HEK293 (cell line): ENCODE measurements at regions not wholly inside any gene's neighbourhood (a gene's known extent, or its start where the extent isn't known, plus 50 kb on each side); places are given as distances from the start of the nearest gene placed in this dataset.
"Not testable (repeated sequence)": the region's sequence is repeated elsewhere in the genome, so short reads cannot be mapped to it uniquely, and the experiment has no call there.

ENCODE experiments used
- CTCF ChIA-PET: fragments of 350-600 bp; formaldehyde crosslinking; extraction: SDS; loops from one replicate; lab custom pipeline; 2021; ENCODE audit warnings: antibody characterized with exemption; lab: Yijun Ruan, JAX
- POLR2A ChIA-PET: fragments of 300-600 bp; formaldehyde crosslinking; extraction: SDS; loops from one replicate; lab custom pipeline; 2020; ENCODE audit warnings: antibody characterized with exemption, inconsistent platforms; lab: Yijun Ruan, JAX
- H3K27ac ChIP-seq: fragments of 200-500 bp; sonication (Bioruptor generic); 2 replicates; pipeline ENCODE4 v1.5.1; 2014; ENCODE audit warnings: low read depth, low read length, control low read depth, inconsistent platforms; ENCODE audit errors: extremely low read depth
- H3K36me3 ChIP-seq, 2 experiments: fragments of 200-500 bp in 1 of 2; sonication (Bioruptor generic) in 1 of 2; 1 replicate in 1 of 2; 2 replicates in 1 of 2; pipeline ENCODE4 v1.5.1; 2014 to 2017; ENCODE audit warnings: inconsistent platforms in 2 of 2, low read length in 2 of 2; ENCODE audit not compliant: control insufficient read depth in 2 of 2, insufficient read depth in 1 of 2
- H3K4me1 ChIP-seq: fragments of 200-500 bp; sonication (Bioruptor generic); 2 replicates; pipeline ENCODE4 v1.5.1; 2014; ENCODE audit warnings: mild to moderate bottlenecking, low read length, inconsistent platforms; ENCODE audit not compliant: control insufficient read depth, insufficient read depth
- H3K4me3 ChIP-seq: 2 replicates; pipeline ENCODE4 v1.5.1; 2011; ENCODE audit warnings: low read depth, mild to moderate bottlenecking, control low read depth, low read length, moderate library complexity
- H3K9me3 ChIP-seq: fragments of 200-500 bp; sonication (Bioruptor generic); 2 replicates; pipeline ENCODE4 v1.5.1; 2014; ENCODE audit warnings: low read depth, low read length, inconsistent platforms; ENCODE audit not compliant: control insufficient read depth, insufficient read depth
- ELK4 ChIP-seq: IDR thresholded peaks from 2 replicates; pipeline ENCODE4 v1.6.1; 2011; ENCODE audit warnings: mild to moderate bottlenecking, low read depth, low read length, borderline replicate concordance
- GLI2 ChIP-seq: fragments of 450-650 bp; formaldehyde crosslinking; IDR thresholded peaks from 2 replicates; pipeline ENCODE4; 2017; ENCODE audit warnings: missing biosample characterization, missing genetic modification characterization, low read depth, borderline replicate concordance
- PRDM1 ChIP-seq: fragments of 450-650 bp; formaldehyde crosslinking; IDR thresholded peaks from 2 replicates; pipeline ENCODE4; 2016; ENCODE audit warnings: missing biosample characterization, missing genetic modification characterization
- PRDM10 ChIP-seq: fragments of 450-650 bp; formaldehyde crosslinking; IDR thresholded peaks from 2 replicates; pipeline ENCODE4 v1.5.1; 2016; ENCODE audit warnings: missing biosample characterization, missing genetic modification characterization
- RBAK ChIP-seq: fragments of 450-650 bp; formaldehyde crosslinking; IDR thresholded peaks from 2 replicates; pipeline ENCODE4 v1.5.1; 2016; ENCODE audit warnings: missing biosample characterization, missing genetic modification characterization
- WT1 ChIP-seq: fragments of 450-650 bp; formaldehyde crosslinking; IDR thresholded peaks from 2 replicates; pipeline ENCODE4 v1.5.1; 2016; ENCODE audit warnings: missing biosample characterization, missing genetic modification characterization
- ZBTB49 ChIP-seq: fragments of 450-650 bp; formaldehyde crosslinking; IDR thresholded peaks from 2 replicates; pipeline ENCODE4 v1.5.1; 2016; ENCODE audit warnings: missing biosample characterization, missing genetic modification characterization, low read depth
- ZFHX2 ChIP-seq: fragments of 450-650 bp; formaldehyde crosslinking; conservative IDR thresholded peaks from 2 replicates; pipeline ENCODE4 v1.5.1; 2016; ENCODE audit warnings: missing biosample characterization, missing genetic modification characterization
- ZFP37 ChIP-seq: fragments of 450-650 bp; formaldehyde crosslinking; IDR thresholded peaks from 2 replicates; pipeline ENCODE4 v1.5.1; 2016; ENCODE audit warnings: missing biosample characterization, missing genetic modification characterization
- ZNF146 ChIP-seq: fragments of 450-650 bp; formaldehyde crosslinking; IDR thresholded peaks from 2 replicates; pipeline ENCODE4 v1.5.1; 2016; ENCODE audit warnings: missing biosample characterization, missing genetic modification characterization
- ZNF211 ChIP-seq: fragments of 450-650 bp; formaldehyde crosslinking; IDR thresholded peaks from 2 replicates; pipeline ENCODE4 v1.5.1; 2016; ENCODE audit warnings: low read depth, missing biosample characterization, missing genetic modification characterization
- ZNF221 ChIP-seq: fragments of 450-650 bp; formaldehyde crosslinking; IDR thresholded peaks from 2 replicates; pipeline ENCODE4 v1.5.1; 2017; ENCODE audit warnings: missing biosample characterization, missing genetic modification characterization, borderline replicate concordance
- ZNF248 ChIP-seq: fragments of 450-650 bp; formaldehyde crosslinking; IDR thresholded peaks from 2 replicates; pipeline ENCODE4 v1.5.1; 2017; ENCODE audit warnings: missing biosample characterization, missing genetic modification characterization
- ZNF391 ChIP-seq: fragments of 450-650 bp; formaldehyde crosslinking; IDR thresholded peaks from 2 replicates; pipeline ENCODE4 v1.5.1; 2016; ENCODE audit warnings: low read depth, missing biosample characterization, missing genetic modification characterization, borderline replicate concordance
- ZNF768 ChIP-seq: fragments of 450-650 bp; formaldehyde crosslinking; IDR thresholded peaks from 2 replicates; pipeline ENCODE4 v1.5.1; 2018; ENCODE audit warnings: missing biosample characterization, mild to moderate bottlenecking, missing genetic modification characterization
- ZXDB ChIP-seq: fragments of 450-650 bp; formaldehyde crosslinking; IDR thresholded peaks from 2 replicates; pipeline ENCODE4 v1.5.1; 2016; ENCODE audit warnings: missing biosample characterization, missing genetic modification characterization

- H3K36me3 ChIP-seq, H3K9me3 ChIP-seq, H3K4me1 ChIP-seq, H3K27ac ChIP-seq, H3K4me3 ChIP-seq, POLR2A ChIA-PET: not testable (repeated sequence)
- TF ChIP-seq ZNF146 (tag by site-specific recombination) = peak; percentile 74
- CTCF ChIA-PET = interaction anchor here (0.6 to 1.6 kb wide), 4 partner anchors 23 to 30 kb away, joined by 3 to 6 read pairs (median 4); no protein-coding TSS in a partner anchor
Observed at GRCh38 chr10:77740396-77740795, 102.8 kb upstream of the KCNMA1 start.

GRCh38 chr10:77738496-77739158 is 101.0 kb upstream of the KCNMA1 start:
- H3K4me3 ChIP-seq = no peak overlapping the region
- no peaks in the 10 kb centered on the region for H3K9me3 ChIP-seq
- H3K36me3 ChIP-seq = no peaks in the 10 kb centered on the region
- CTCF ChIA-PET = interaction anchor here (2.1 kb wide), 1 partner anchor 27 kb away, joined by 7 read pairs; no protein-coding TSS in a partner anchor
- no peaks in the 10 kb centered on the region for H3K4me1 ChIP-seq
- TF ChIP-seq GLI2 (tag by site-specific recombination) (no peak), PRDM1 (tag by site-specific recombination) (peak; percentile 67; the same call in 1 of the 2 replicates)
- TF ChIP-seq, all 188 proteins: peak for 1
- H3K27ac ChIP-seq = no peak overlapping the region
- POLR2A ChIA-PET = no interaction called here

- CTCF ChIA-PET = interaction anchor here (0.7 to 2.1 kb wide), 2 partner anchors 26 to 130 kb away, joined by 3 to 7 read pairs; no protein-coding TSS in a partner anchor
- Histone ChIP-seq H3K4me3 (no peak overlapping the region), H3K27ac (no peak overlapping the region), H3K9me3 (no peaks in the 10 kb centered on the region), H3K4me1 (no peaks in the 10 kb centered on the region), H3K36me3 (no peaks in the 10 kb centered on the region)
- no peak for TF ChIP-seq ZNF211 (tag by site-specific recombination)
- TF ChIP-seq WT1 (tag by site-specific recombination) = no peak
- no peak for TF ChIP-seq ZNF221 (tag by site-specific recombination)
- no peak for TF ChIP-seq ZBTB49 (tag by site-specific recombination)
- TF ChIP-seq ZXDB (tag by site-specific recombination) = no peak
- TF ChIP-seq ZFP37 (tag by site-specific recombination) = no peak
- no peak for TF ChIP-seq ZNF248 (tag by site-specific recombination)
- TF ChIP-seq ZNF768 = no peak
- no peak for TF ChIP-seq RBAK (tag by site-specific recombination)
- no peak for TF ChIP-seq ELK4
- no peak for TF ChIP-seq ZFHX2 (tag by site-specific recombination)
- no peak for TF ChIP-seq ZNF391
- TF ChIP-seq PRDM10 (tag by site-specific recombination) = no peak
- POLR2A ChIA-PET = no interaction called here
Observed at GRCh38 chr10:77737608-77738007, 100.0 kb upstream of the KCNMA1 start.

- H3K4me1 ChIP-seq, POLR2A ChIA-PET, H3K27ac ChIP-seq, H3K4me3 ChIP-seq, H3K9me3 ChIP-seq, H3K36me3 ChIP-seq: not testable (repeated sequence)
- CTCF ChIA-PET = interaction anchor here (0.6 to 1.3 kb wide), 2 partner anchors 15 to 19 kb away, joined by 3 to 4 read pairs; no protein-coding TSS in a partner anchor
Observed at GRCh38 chr10:77735136-77735535, 97.5 kb upstream of the KCNMA1 start.
